OCI-LY7 (cell line): ENCODE measurements at regions not wholly inside any gene's neighbourhood (a gene's known extent, or its start where the extent isn't known, plus 50 kb on each side); places are given as distances from the start of the nearest gene placed in this dataset.

Source experiments
- BruUV-seq: library from RNA; stranded (reverse); fragments of 400-500 nt; replicated peaks from 2 replicates; lab custom pipeline; 2021; lab: Mats Ljungman, UMichigan
- CTCF ChIA-PET: fragments of 300-600 bp; sonication (Branson Sonifier 250); formaldehyde crosslinking; loops from one replicate; lab custom pipeline; 2022; ENCODE audit warnings: antibody characterized with exemption; ENCODE audit not compliant: unreplicated experiment; lab: Charles Lee
- POLR2A ChIA-PET: fragments of 300-600 bp; sonication (Branson Sonifier 250); formaldehyde crosslinking; loops from one replicate; lab custom pipeline; 2022; ENCODE audit warnings: antibody characterized with exemption; lab: Charles Lee
- DNase-seq: peaks from one replicate; pipeline ENCODE4 v3.0.0-alpha.2; 2015; ENCODE audit warnings: low spot score
- H2AFZ ChIP-seq: fragments of 200-600 bp; sonication (generic), shearing (Covaris generic); 2 replicates; pipeline ENCODE4 v1.6.1; 2014; ENCODE audit warnings: mild to moderate bottlenecking, antibody characterized with exemption, low read length, moderate library complexity
- H3K27ac ChIP-seq: fragments of 200-600 bp; sonication (generic); 2 replicates; pipeline ENCODE4 v1.5.1; 2014; ENCODE audit warnings: mixed run types, low read depth, mild to moderate bottlenecking, moderate library complexity, low read length, inconsistent platforms; ENCODE audit not compliant: poor library complexity, severe bottlenecking
- H3K36me3 ChIP-seq: fragments of 200-600 bp; sonication (generic); 2 replicates; pipeline ENCODE4 v1.6.1; 2014; ENCODE audit warnings: mild to moderate bottlenecking, antibody characterized with exemption, low read length, moderate library complexity, mixed read lengths; ENCODE audit not compliant: insufficient read depth
- H3K4me1 ChIP-seq: fragments of 200-600 bp; sonication (generic); 2 replicates; pipeline ENCODE4 v1.5.1; 2014; ENCODE audit warnings: mild to moderate bottlenecking, low read length; ENCODE audit not compliant: insufficient read depth, poor library complexity, severe bottlenecking
- H3K4me2 ChIP-seq: fragments of 200-600 bp; sonication (generic); 2 replicates; pipeline ENCODE4 v1.6.1; 2014; ENCODE audit warnings: mild to moderate bottlenecking, low read length
- H3K4me3 ChIP-seq: fragments of 200-600 bp; sonication (generic); 2 replicates; pipeline ENCODE4 v1.5.1; 2014; ENCODE audit warnings: mild to moderate bottlenecking, low read depth, low read length; ENCODE audit not compliant: poor library complexity, severe bottlenecking
- H3K79me2 ChIP-seq: fragments of 200-600 bp; sonication (generic); 2 replicates; pipeline ENCODE4 v1.6.1; 2016; ENCODE audit warnings: low read depth, mild to moderate bottlenecking, low read length, moderate library complexity, mixed read lengths; ENCODE audit not compliant: insufficient read depth
- H3K9me2 ChIP-seq: fragments of 200-600 bp; sonication (generic); 2 replicates; pipeline ENCODE4 v1.6.1; 2016; ENCODE audit warnings: mild to moderate bottlenecking, low read length, mixed read lengths; ENCODE audit not compliant: insufficient read depth
- H3K9me3 ChIP-seq: fragments of 200-600 bp; sonication (generic); 2 replicates; pipeline ENCODE4 v1.6.1; 2014; ENCODE audit warnings: mild to moderate bottlenecking, mixed run types, low read length, mixed read lengths
- H4K20me1 ChIP-seq: fragments of 200-600 bp; sonication (generic); 2 replicates; pipeline ENCODE4 v1.6.1; 2014; ENCODE audit warnings: mild to moderate bottlenecking, antibody characterized with exemption, low read length, moderate library complexity, mixed read lengths; ENCODE audit not compliant: insufficient read depth
- CTCF ChIP-seq: fragments of 200-600 bp; sonication (generic); conservative IDR thresholded peaks from 2 replicates; pipeline ENCODE4 v1.5.1; 2014; ENCODE audit warnings: mild to moderate bottlenecking, antibody characterized with exemption, low read length, moderate library complexity, mixed read lengths
- EZH2phosphoT487 ChIP-seq: fragments of 200-600 bp; sonication (generic); IDR thresholded peaks from 2 replicates; pipeline ENCODE4 v1.6.1; 2018; ENCODE audit warnings: low read depth, borderline replicate concordance, mild to moderate bottlenecking, mixed run types, antibody characterized with exemption, low read length, moderate library complexity, mixed read lengths
- intact Hi-C: fragments of 100-400 bp; cut with micrococcal nuclease; formaldehyde crosslinking; loops from one replicate; pipeline ENCODE4 v1.10.0; 2022; ENCODE audit not compliant: unreplicated experiment

GRCh38 chr2:48190230-48190629 lies 124.3 kb upstream of the FOXN2 start:
- H3K4me3 ChIP-seq, result no peak overlapping the region
- no peaks in the 10 kb centered on the region for H3K79me2 ChIP-seq
- no peak for DNase-seq
- POLR2A ChIA-PET, result interaction anchor here (0.6 to 0.8 kb wide), 3 partner anchors 9 to 1338 kb away, joined by 3 to 6 read pairs (median 4); no protein-coding TSS in a partner anchor
- H3K9me2 ChIP-seq, result no peaks in the 10 kb centered on the region
- H3K4me2 ChIP-seq, result no peak overlapping the region
- H3K27ac ChIP-seq, result no peak overlapping the region
- TF ChIP-seq EZH2phosphoT487 (no peak), CTCF (no peak)
- H2AFZ ChIP-seq, result no peak overlapping the region
- intact Hi-C loops, result no loop called here
- H3K4me1 ChIP-seq, result no peaks in the 10 kb centered on the region
- CTCF ChIA-PET, result no interaction called here
- BruUV-seq, result no TSS peak
- H3K36me3 ChIP-seq, result no peaks in the 10 kb centered on the region
- H3K9me3 ChIP-seq, result no peaks in the 10 kb centered on the region
- H4K20me1 ChIP-seq, result no peaks in the 10 kb centered on the region

GRCh38 chr2:48194641-48195040 lies 119.8 kb upstream of the FOXN2 start:
- Histone ChIP-seq H3K4me2 (no peak overlapping the region), H3K4me3 (no peak overlapping the region), H3K9me2 (no peaks in the 10 kb centered on the region), H3K36me3 (no peaks in the 10 kb centered on the region), H3K79me2 (no peaks in the 10 kb centered on the region), H3K4me1 (no peaks in the 10 kb centered on the region), H4K20me1 (no peaks in the 10 kb centered on the region), H3K9me3 (no peaks in the 10 kb centered on the region), H2AFZ (no peak overlapping the region), H3K27ac (no peak overlapping the region)
- intact Hi-C loops, result no loop called here
- TF ChIP-seq EZH2phosphoT487, result no peak
- no peak for TF ChIP-seq CTCF
- no TSS peak for BruUV-seq
- ChIA-PET CTCF (no interaction called here), POLR2A (interaction anchor here (0.6 to 0.7 kb wide), 2 partner anchors 14 to 49 kb away, joined by 3 read pairs; no protein-coding TSS in a partner anchor)
- DNase-seq, result no peak

- CTCF ChIA-PET, result no interaction called here
Measured at GRCh38 chr2:48195169-48195568, 119.3 kb upstream of the FOXN2 start.

More at GRCh38 chr2:48195169-48195568, 119.3 kb upstream of the FOXN2 start:
- H3K9me2 ChIP-seq, result no peaks in the 10 kb centered on the region
- no TSS peak for BruUV-seq
- H3K4me1 ChIP-seq, result no peaks in the 10 kb centered on the region
- intact Hi-C loops, result no loop called here
- TF ChIP-seq CTCF (no peak), EZH2phosphoT487 (no peak)
- H3K4me3 ChIP-seq, result no peak overlapping the region
- H3K9me3 ChIP-seq, result no peaks in the 10 kb centered on the region
- H2AFZ ChIP-seq, result no peak overlapping the region
- H3K4me2 ChIP-seq, result no peak overlapping the region
- H4K20me1 ChIP-seq, result no peaks in the 10 kb centered on the region
- no peak overlapping the region for H3K27ac ChIP-seq
- no peaks in the 10 kb centered on the region for H3K36me3 ChIP-seq
- POLR2A ChIA-PET, result interaction anchor here (0.6 kb wide), 1 partner anchor 14 kb away, joined by 3 read pairs; no protein-coding TSS in a partner anchor
- DNase-seq, result no peak
- H3K79me2 ChIP-seq, result no peaks in the 10 kb centered on the region
